H1 (cell line): ENCODE measurements at regions not wholly inside any gene's neighbourhood (a gene's known extent, or its start where the extent isn't known, plus 50 kb on each side); places are given as distances from the start of the nearest gene placed in this dataset.

Source experiments
- CTCF ChIA-PET: fragments of 300-600 bp; sonication (Branson Sonifier 250); formaldehyde crosslinking; loops from one replicate; lab custom pipeline; 2021; ENCODE audit not compliant: partially characterized antibody; lab: Charles Lee
- POLR2A ChIA-PET: fragments of 300-600 bp; sonication (Branson Sonifier 250); formaldehyde crosslinking; loops from one replicate; lab custom pipeline; 2021; ENCODE audit warnings: inconsistent platforms; ENCODE audit not compliant: partially characterized antibody; lab: Charles Lee
- DNase-seq, 2 experiments: peaks; one replicate each; pipeline versions ENCODE4 v3.0.0 to v3.0.0-alpha.2; 2010 to 2022; ENCODE audit warnings: low spot score in 2 of 2, low read depth in 1 of 2, mixed read lengths in 1 of 2
- FAIRE-seq: peaks from 2 replicates; lab custom pipeline; 2011; peaks lifted over from hg19 to GRCh38; lab: Jason Lieb, UNC
- H2AFZ ChIP-seq: 2 replicates; pipeline ENCODE4 v1.8.1; 2012; ENCODE audit warnings: low read length, inconsistent platforms
- H2AK5ac ChIP-seq: 2 replicates; pipeline ENCODE4 v1.6.1; 2013; ENCODE audit warnings: low read depth, low read length
- H2BK120ac ChIP-seq: replicated peaks from 2 replicates; pipeline ENCODE3; 2013; ENCODE audit warnings: low read depth, low read length, inconsistent platforms
- H2BK12ac ChIP-seq: 2 replicates; pipeline ENCODE4 v1.6.1; 2013; ENCODE audit warnings: low read depth, low read length
- H2BK15ac ChIP-seq: 2 replicates; pipeline ENCODE4 v1.6.1; 2013; ENCODE audit warnings: low read length
- H2BK20ac ChIP-seq: 2 replicates; pipeline ENCODE4 v1.6.1; 2013; ENCODE audit warnings: low read length
- H2BK5ac ChIP-seq: 2 replicates; pipeline ENCODE4 v1.6.1; 2013; ENCODE audit warnings: low read depth, low read length
- H3K14ac ChIP-seq: 2 replicates; pipeline ENCODE4 v1.6.1; 2013; ENCODE audit warnings: inconsistent platforms; ENCODE audit not compliant: insufficient read length
- H3K18ac ChIP-seq: 2 replicates; pipeline ENCODE4 v1.6.1; 2013; ENCODE audit warnings: low read length; ENCODE audit errors: extremely low read depth
- H3K23ac ChIP-seq: 2 replicates; pipeline ENCODE4 v1.6.1; 2013; ENCODE audit warnings: inconsistent platforms; ENCODE audit not compliant: insufficient read length
- H3K23me2 ChIP-seq: 2 replicates; pipeline ENCODE4 v1.6.1; 2013; ENCODE audit warnings: low read depth, low read length
- H3K27ac ChIP-seq: 2 replicates; pipeline ENCODE4 v1.6.1; 2011; ENCODE audit warnings: low read depth, low read length, inconsistent platforms
- H3K27me3 ChIP-seq, 4 experiments: replicated peaks in 1 of 4; 1 replicate in 1 of 4; 2 replicates in 3 of 4; pipeline versions ENCODE4 v1.6.1 to v1.8.1; 2011 to 2013; ENCODE audit warnings: low read length in 3 of 4, mild to moderate bottlenecking in 3 of 4, inconsistent platforms in 2 of 4, mixed read lengths in 2 of 4, moderate library complexity in 1 of 4; ENCODE audit not compliant: control insufficient read depth in 3 of 4, insufficient read depth in 3 of 4; ENCODE audit errors: extremely low read depth in 1 of 4
- H3K36me3 ChIP-seq, 4 experiments: 2 replicates each; pipeline versions ENCODE4 v1.6.1 to v1.8.1; 2011 to 2013; ENCODE audit warnings: mild to moderate bottlenecking in 4 of 4, low read length in 3 of 4, moderate library complexity in 2 of 4, control low read depth in 1 of 4, inconsistent platforms in 1 of 4; ENCODE audit not compliant: insufficient read depth in 4 of 4, control insufficient read depth in 2 of 4
- H3K4ac ChIP-seq: replicated peaks from 2 replicates; pipeline ENCODE3; 2013; ENCODE audit warnings: low read length, low read depth, mixed read lengths, inconsistent platforms; ENCODE audit not compliant: insufficient read length
- H3K4me1 ChIP-seq, 4 experiments: replicated peaks in 1 of 4; 1 replicate in 1 of 4; 2 replicates in 3 of 4; pipeline versions ENCODE4 v1.6.1 to v1.8.1; 2011 to 2013; ENCODE audit warnings: low read length in 3 of 4, inconsistent platforms in 2 of 4, mixed read lengths in 1 of 4; ENCODE audit not compliant: insufficient read depth in 4 of 4, control insufficient read depth in 3 of 4
- H3K4me2 ChIP-seq, 2 experiments: 2 replicates each; pipeline versions ENCODE4 v1.6.1 to v1.8.1; 2011 to 2013; ENCODE audit warnings: low read depth in 2 of 2, low read length in 2 of 2, control low read depth in 1 of 2, inconsistent platforms in 1 of 2, mild to moderate bottlenecking in 1 of 2; ENCODE audit not compliant: insufficient read depth in 1 of 2
- H3K4me3 ChIP-seq, 4 experiments: fragments of 200-600, 300-600 bp in 1 of 4; sonication (generic), shearing (Covaris generic), sonication (Bioruptor Twin) in 1 of 4; 2 replicates each; pipeline versions ENCODE4 v1.5.1 to v1.8.1; 2011 to 2016; ENCODE audit warnings: low read length in 4 of 4, low read depth in 3 of 4, control low read depth in 2 of 4, inconsistent platforms in 2 of 4, mild to moderate bottlenecking in 2 of 4, mixed read lengths in 1 of 4, moderate library complexity in 1 of 4; ENCODE audit not compliant: insufficient read depth in 2 of 4; ENCODE audit errors: extremely low read depth in 1 of 4
- H3K56ac ChIP-seq: replicated peaks from 2 replicates; pipeline ENCODE3; 2013; ENCODE audit warnings: low read depth, mild to moderate bottlenecking, mixed read lengths, low read length, inconsistent platforms; ENCODE audit not compliant: insufficient read length
- H3K79me1 ChIP-seq: 2 replicates; pipeline ENCODE4 v1.6.1; 2013; ENCODE audit warnings: low read depth, low read length, control low read depth
- H3K79me2 ChIP-seq, 2 experiments: 2 replicates each; pipeline versions ENCODE4 v1.6.1 to v1.8.1; 2012 to 2013; ENCODE audit warnings: low read length in 2 of 2, mild to moderate bottlenecking in 2 of 2, inconsistent platforms in 1 of 2; ENCODE audit not compliant: insufficient read depth in 2 of 2, control insufficient read depth in 1 of 2
- H3K9ac ChIP-seq, 4 experiments: replicated peaks in 1 of 4; 1 replicate in 1 of 4; 2 replicates in 3 of 4; pipeline versions ENCODE4 v1.6.1 to v1.8.1; 2011 to 2013; ENCODE audit warnings: low read depth in 3 of 4, low read length in 3 of 4, control low read depth in 2 of 4, mild to moderate bottlenecking in 2 of 4, moderate library complexity in 2 of 4, inconsistent platforms in 1 of 4; ENCODE audit errors: extremely low read depth in 1 of 4
- H3K9me3 ChIP-seq, 2 experiments: 2 replicates each; pipeline versions ENCODE4 v1.6.1 to v1.8.1; 2012 to 2013; ENCODE audit warnings: mild to moderate bottlenecking in 2 of 2, moderate library complexity in 2 of 2, control low read depth in 1 of 2, inconsistent platforms in 1 of 2, low read depth in 1 of 2, low read length in 1 of 2, mixed read lengths in 1 of 2; ENCODE audit not compliant: insufficient read depth in 2 of 2
- H4K20me1 ChIP-seq, 2 experiments: replicated peaks in 1 of 2; 2 replicates each; pipeline versions ENCODE3 to v1.8.1; 2011 to 2013; ENCODE audit warnings: inconsistent platforms in 2 of 2, low read length in 2 of 2, mild to moderate bottlenecking in 1 of 2; ENCODE audit not compliant: insufficient read depth in 2 of 2, control insufficient read depth in 1 of 2
- H4K5ac ChIP-seq: 2 replicates; pipeline ENCODE4 v1.6.1; 2013; ENCODE audit warnings: low read length, low read depth, mixed read lengths, inconsistent platforms; ENCODE audit not compliant: insufficient read length
- H4K8ac ChIP-seq: 2 replicates; pipeline ENCODE4 v1.8.0; 2013; ENCODE audit warnings: mild to moderate bottlenecking, moderate library complexity, low read length, inconsistent platforms; ENCODE audit not compliant: insufficient read depth; ENCODE audit errors: extremely low read depth
- H4K91ac ChIP-seq: replicated peaks from 2 replicates; pipeline ENCODE3; 2013; ENCODE audit warnings: low read length, mixed read lengths, inconsistent platforms; ENCODE audit not compliant: insufficient read length
- ASH2L ChIP-seq: fragments of 200-600, 300-600 bp; sonication (generic); IDR thresholded peaks from one replicate; pipeline ENCODE4 v1.7.1; 2017; ENCODE audit warnings: low read length
- BCL11A ChIP-seq, 2 experiments: IDR thresholded peaks; one replicate each; pipeline ENCODE4 v1.6.1; 2011; ENCODE audit warnings: low read depth in 2 of 2, low read length in 2 of 2, mild to moderate bottlenecking in 2 of 2
- BRCA1 ChIP-seq: IDR thresholded peaks from 2 replicates; pipeline ENCODE4 v1.6.1; 2012; ENCODE audit warnings: low read depth, low read length, improper control_type of control experiment
- KDM1A ChIP-seq: fragments of 200-600, 300-600 bp; sonication (generic); IDR thresholded peaks from 2 replicates; pipeline ENCODE4 v1.7.1; 2016; ENCODE audit warnings: mild to moderate bottlenecking, low read length, borderline replicate concordance
- MAFK ChIP-seq: IDR thresholded peaks from 2 replicates; pipeline ENCODE4 v1.6.1; 2012; ENCODE audit warnings: low read depth, mild to moderate bottlenecking, improper control_type of control experiment, low read length
- TAF7 ChIP-seq: optimal IDR thresholded peaks from 2 replicates; pipeline ENCODE3; 2011; ENCODE audit warnings: low read depth, mild to moderate bottlenecking, inconsistent platforms, low read length, moderate library complexity, borderline replicate concordance
- TEAD4 ChIP-seq: IDR thresholded peaks from 2 replicates; pipeline ENCODE4 v1.6.1; 2012; ENCODE audit warnings: low read depth, low read length, inconsistent platforms, mixed read lengths
- WGBS, 2 experiments: shearing (Covaris generic) in 1 of 2; methylation state at CpG; one replicate each; pipeline versions ENCODE4 v1.1.6 to v1.1.7; 2013 to 2015; ENCODE audit warnings: low lambda C conversion rate in 2 of 2, mixed read lengths in 2 of 2, inconsistent platforms in 1 of 2, low coverage in 1 of 2, missing lambda C conversion rate in 1 of 2; ENCODE audit not compliant: insufficient replicate concordance in 2 of 2, insufficient coverage in 1 of 2, insufficient read length in 1 of 2; ENCODE audit errors: extremely low coverage in 1 of 2, missing lambda C conversion rate in 1 of 2; 5-methylcytosine and 5-hydroxymethylcytosine counted together

DNA sequence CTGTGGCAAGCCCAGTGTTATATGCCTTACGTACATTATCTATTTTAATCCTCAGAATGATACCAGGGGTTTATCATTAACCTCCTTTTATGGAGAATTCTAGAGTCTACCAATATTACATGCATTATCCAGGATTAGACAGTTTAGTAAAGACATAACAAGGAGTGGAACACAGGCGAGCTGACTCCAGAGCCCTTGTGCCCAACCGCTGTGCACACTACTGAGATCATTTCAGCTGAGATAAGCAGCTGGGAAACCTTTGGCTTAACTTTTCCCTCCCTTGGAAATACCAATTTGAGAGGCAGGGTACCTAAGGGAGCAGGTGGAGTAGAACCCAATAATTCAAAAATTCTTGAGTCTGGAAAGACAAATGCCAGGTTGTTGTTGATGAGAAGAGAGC, 59.8 kb upstream of the ATP1B1 start:
- H3K4me2 ChIP-seq = no peak overlapping the region
- POLR2A ChIA-PET = no interaction called here
- FAIRE-seq = no peak

More for the DNA sequence above, 59.8 kb upstream of the ATP1B1 start:
- H2AK5ac ChIP-seq = no peak overlapping the region
- H3K9ac ChIP-seq = no peak overlapping the region
- H3K79me2 ChIP-seq = no peaks in the 10 kb centered on the region
- H4K8ac ChIP-seq = no peak overlapping the region
- no peak overlapping the region for H3K23ac ChIP-seq
- no peaks in the 10 kb centered on the region for H3K79me1 ChIP-seq
- no peak for TF ChIP-seq BCL11A (IDR thresholded peaks at IDR 0.05; ENCODE audit: low read depth in 2 of 2, low read length in 2 of 2)
- no peak for TF ChIP-seq TAF7
- no peak for TF ChIP-seq MAFK
- no peak for TF ChIP-seq BRCA1
- no peak for TF ChIP-seq ASH2L
- TF ChIP-seq TEAD4 = no peak
- TF ChIP-seq KDM1A = no peak
- no peak overlapping the region for H3K27ac ChIP-seq
- H3K18ac ChIP-seq = no peak overlapping the region
- no peak overlapping the region for H3K4me3 ChIP-seq
- no peak overlapping the region for H4K91ac ChIP-seq
- H4K5ac ChIP-seq = no peak overlapping the region
- no peaks in the 10 kb centered on the region for H3K36me3 ChIP-seq
- H3K4ac ChIP-seq = no peak overlapping the region
- no peak overlapping the region for H2BK20ac ChIP-seq
- H3K56ac ChIP-seq = no peak overlapping the region
- H2BK5ac ChIP-seq = no peak overlapping the region
- CTCF ChIA-PET = interaction anchor here (1.5 kb wide), 1 partner anchor 9 kb away, joined by 3 read pairs; no protein-coding TSS in a partner anchor
- no peak overlapping the region for H2BK120ac ChIP-seq
- H2AFZ ChIP-seq = no peak overlapping the region
- H2BK12ac ChIP-seq = no peak overlapping the region
- no peaks in the 10 kb centered on the region for H4K20me1 ChIP-seq
- H3K23me2 ChIP-seq = no peaks in the 10 kb centered on the region
- H2BK15ac ChIP-seq = no peak overlapping the region
- WGBS, 2 experiments = 93% methylated on average over 3 of the region's 3 CpGs; no CpG with 5 or more reads in 1 of the 2 experiments
- no peak overlapping the region for H3K14ac ChIP-seq
- no peaks in the 10 kb centered on the region for H3K4me1 ChIP-seq
- no peaks in the 10 kb centered on the region for H3K9me3 ChIP-seq
- H3K27me3 ChIP-seq = no peaks in the 10 kb centered on the region
- no peak for DNase-seq
